CD4-positive, alpha-beta T cell (primary cell): ENCODE measurements at regions not wholly inside any gene's neighbourhood (a gene's known extent, or its start where the extent isn't known, plus 50 kb on each side); places are given as distances from the start of the nearest gene placed in this dataset.

ENCODE experiments used
- ATAC-seq: fragments of 200-7000 bp; cut with Tn5 transposase; one replicate; pipeline ENCODE4 v1.10.0; 2022; ENCODE audit warnings: mild to moderate bottlenecking; ENCODE audit not compliant: poor library complexity
- CTCF ChIA-PET: fragments of 350-600 bp; sonication (Branson Sonifier 250); formaldehyde crosslinking; loops from one replicate; lab custom pipeline; 2021; ENCODE audit warnings: antibody characterized with exemption, inconsistent platforms; lab: Charles Lee
- POLR2A ChIA-PET: fragments of 350-600 bp; sonication (Branson Sonifier 250); formaldehyde crosslinking; loops from one replicate; lab custom pipeline; 2021; ENCODE audit warnings: antibody characterized with exemption, inconsistent platforms; lab: Charles Lee
- DNase-seq, 14 experiments: peaks; one replicate each; pipeline ENCODE4 v3.0.0-alpha.2; 2013 to 2020; ENCODE audit warnings: mixed read lengths in 2 of 14
- H3K27ac ChIP-seq, 2 donors: one replicate each; pipeline versions ENCODE4 v1.5.1 to v1.7.0; 2013; ENCODE audit warnings: low read length in 2 of 2, low read depth in 1 of 2, mild to moderate bottlenecking in 1 of 2
- H3K27me3 ChIP-seq, 2 experiments: 1 replicate in 1 of 2; 2 replicates in 1 of 2; pipeline versions ENCODE4 v1.6.1 to v1.7.0; 2013; ENCODE audit warnings: low read length in 2 of 2, control low read depth in 1 of 2, mild to moderate bottlenecking in 1 of 2, moderate library complexity in 1 of 2; ENCODE audit not compliant: insufficient read depth in 2 of 2, control insufficient read depth in 1 of 2
- H3K36me3 ChIP-seq: one replicate; pipeline ENCODE4 v1.6.1; 2013; ENCODE audit warnings: low read length, control low read depth; ENCODE audit not compliant: insufficient read depth
- H3K4me1 ChIP-seq: one replicate; pipeline ENCODE4 v1.6.1; 2013; ENCODE audit warnings: low read length, control low read depth; ENCODE audit not compliant: insufficient read depth
- H3K4me3 ChIP-seq: one replicate; pipeline ENCODE4 v1.5.1; 2013; ENCODE audit warnings: mild to moderate bottlenecking, low read length, moderate library complexity
- H3K9me3 ChIP-seq, 2 experiments: 1 replicate in 1 of 2; 2 replicates in 1 of 2; pipeline versions ENCODE4 v1.6.1 to v1.7.0; 2013; ENCODE audit warnings: low read length in 2 of 2, mild to moderate bottlenecking in 2 of 2, control low read depth in 1 of 2, moderate library complexity in 1 of 2; ENCODE audit not compliant: control insufficient read depth in 1 of 2, insufficient read depth in 1 of 2
- H3K27ac Mint-ChIP-seq: one replicate; pipeline ENCODE4 v1.8.0; 2020; ENCODE audit warnings: mixed read lengths
- H3K27me3 Mint-ChIP-seq: one replicate; pipeline ENCODE4 v1.8.0; 2021; ENCODE audit warnings: mixed read lengths
- H3K36me3 Mint-ChIP-seq: one replicate; pipeline ENCODE4 v1.8.0; 2021; ENCODE audit warnings: low read depth, mixed read lengths
- H3K4me1 Mint-ChIP-seq: one replicate; pipeline ENCODE4 v1.8.0; 2021; ENCODE audit warnings: low read depth, mixed read lengths
- H3K4me3 Mint-ChIP-seq: one replicate; pipeline ENCODE4 v1.8.0; 2020; ENCODE audit warnings: mild to moderate bottlenecking, mixed read lengths
- H3K9me3 Mint-ChIP-seq: one replicate; pipeline ENCODE4 v1.8.0; 2020; ENCODE audit warnings: mixed read lengths
- CTCF ChIP-seq: fragments of 200-600 bp; IDR thresholded peaks from one replicate; pipeline ENCODE4 v1.8.0; 2022; ENCODE audit warnings: antibody characterized with exemption, mild to moderate bottlenecking
- intact Hi-C, 2 experiments: fragments of 100-400 bp; cut with DNase I in 1 of 2; cut with micrococcal nuclease in 1 of 2; formaldehyde crosslinking; loops; one replicate each; pipeline versions ENCODE4 v1.15.1 to v1.9.0; 2023 to 2025; cut with DNase I, micrococcal nuclease

GRCh38 chr4:138088449-138089208 is 153.5 kb downstream of the SLC7A11 start:
- ChIA-PET POLR2A (no interaction called here), CTCF (no interaction called here)
- no peaks in the 10 kb centered on the region for H3K4me1 ChIP-seq
- ATAC-seq (no peak), DNase-seq (no peak)
- no peak overlapping the region for H3K4me3 ChIP-seq
- H3K36me3 ChIP-seq = no peaks in the 10 kb centered on the region
- Mint-ChIP-seq H3K36me3 (no peaks in the 10 kb centered on the region), H3K4me1 (no peaks in the 10 kb centered on the region), H3K27ac (no peak overlapping the region), H3K27me3 (no peaks in the 10 kb centered on the region), H3K9me3 (no peaks in the 10 kb centered on the region), H3K4me3 (no peak overlapping the region)
- H3K27ac ChIP-seq = no peak overlapping the region
- no peaks in the 10 kb centered on the region for H3K27me3 ChIP-seq
- intact Hi-C loops = no loop called here
- no peaks in the 10 kb centered on the region for H3K9me3 ChIP-seq
- TF ChIP-seq CTCF = no peak

- intact Hi-C loops = no loop called here
- no peak for TF ChIP-seq CTCF
- ChIA-PET CTCF (no interaction called here), POLR2A (no interaction called here)
- Histone ChIP-seq H3K9me3 (no peaks in the 10 kb centered on the region), H3K27ac (no peak overlapping the region), H3K4me3 (no peak overlapping the region), H3K27me3 (no peaks in the 10 kb centered on the region), H3K4me1 (no peaks in the 10 kb centered on the region), H3K36me3 (no peaks in the 10 kb centered on the region)
- Mint-ChIP-seq H3K4me3 (no peak overlapping the region), H3K4me1 (no peaks in the 10 kb centered on the region), H3K9me3 (no peaks in the 10 kb centered on the region), H3K27me3 (no peaks in the 10 kb centered on the region), H3K27ac (no peak overlapping the region), H3K36me3 (no peaks in the 10 kb centered on the region)
- ATAC-seq (no peak), DNase-seq (no peak)
Observed at GRCh38 chr4:138087066-138087719, 155.0 kb downstream of the SLC7A11 start.

- Histone ChIP-seq H3K9me3 (no peaks in the 10 kb centered on the region), H3K36me3 (no peaks in the 10 kb centered on the region), H3K27me3 (no peaks in the 10 kb centered on the region), H3K27ac (no peak overlapping the region), H3K4me3 (no peak overlapping the region), H3K4me1 (no peaks in the 10 kb centered on the region)
- H3K36me3 Mint-ChIP-seq = no peaks in the 10 kb centered on the region
- DNase-seq (no peak), ATAC-seq (no peak)
- intact Hi-C loops = no loop called here
- CTCF ChIA-PET = no interaction called here
- H3K4me3 Mint-ChIP-seq = no peak overlapping the region
- TF ChIP-seq CTCF = no peak
- H3K9me3 Mint-ChIP-seq = no peaks in the 10 kb centered on the region
- no peaks in the 10 kb centered on the region for H3K4me1 Mint-ChIP-seq
- no peaks in the 10 kb centered on the region for H3K27me3 Mint-ChIP-seq
- no peak overlapping the region for H3K27ac Mint-ChIP-seq
- POLR2A ChIA-PET = no interaction called here
Observed at GRCh38 chr4:138086611-138087041, 155.5 kb downstream of the SLC7A11 start.
